Epithelial cell of esophagus (primary cell): ENCODE measurements at regions not wholly inside any gene's neighbourhood (a gene's known extent, or its start where the extent isn't known, plus 50 kb on each side); places are given as distances from the start of the nearest gene placed in this dataset.
A peak's percentile ranks its signal among the peaks of the same experiment; 100 is the strongest.

ENCODE experiments used
- DNase-seq: peaks from one replicate; pipeline ENCODE4 v3.0.0; 2010; ENCODE audit warnings: low read depth
- H3K4me3 ChIP-seq: 2 replicates; pipeline ENCODE4 v1.5.1; 2011; ENCODE audit warnings: mild to moderate bottlenecking, low read length, control low read depth
- CTCF ChIP-seq: IDR thresholded peaks from 2 replicates; pipeline ENCODE4 v1.5.1; 2011; ENCODE audit warnings: low read depth, mild to moderate bottlenecking, low read length, control low read depth, inconsistent platforms; ENCODE audit not compliant: insufficient read depth; ENCODE audit errors: missing control alignments

GRCh38 chr18:24702001-24702515 lies 241.6 kb downstream of the HRH4 start:
- no peak for TF ChIP-seq CTCF
- DNase-seq: no peak
- no peak overlapping the region for H3K4me3 ChIP-seq

- no peak for DNase-seq
- no peak overlapping the region for H3K4me3 ChIP-seq
- no peak for TF ChIP-seq CTCF
These were observed 242.9 kb downstream of the HRH4 start for GRCh38 chr18:24703316-24703715.

- no peak for TF ChIP-seq CTCF
- no peak overlapping the region for H3K4me3 ChIP-seq
- no peak for DNase-seq
These were observed 244.7 kb downstream of the HRH4 start for GRCh38 chr18:24704946-24705630.

- DNase-seq: peak; percentile 2
- TF ChIP-seq CTCF: no peak
- no peak overlapping the region for H3K4me3 ChIP-seq
These were observed 250.0 kb downstream of the HRH4 start for GRCh38 chr18:24710474-24710873.

GRCh38 chr18:24719791-24720190 lies 259.4 kb downstream of the HRH4 start:
- H3K4me3 ChIP-seq: no peak overlapping the region
- TF ChIP-seq CTCF: no peak

GRCh38 chr18:24721388-24721787 lies 261.0 kb downstream of the HRH4 start:
- TF ChIP-seq CTCF: no peak
- no peak overlapping the region for H3K4me3 ChIP-seq
- DNase-seq: no peak

More at GRCh38 chr18:24719791-24720190, 259.4 kb downstream of the HRH4 start:
- no peak for DNase-seq

GRCh38 chr18:24725644-24726415 lies 265.4 kb downstream of the HRH4 start:
- H3K4me3 ChIP-seq: no peak overlapping the region
- TF ChIP-seq CTCF: no peak
- no peak for DNase-seq
